HG02852 (cell line): ENCODE measurements at regions not wholly inside any gene's neighbourhood (a gene's known extent, or its start where the extent isn't known, plus 50 kb on each side); places are given as distances from the start of the nearest gene placed in this dataset.

Experiments used
- ATAC-seq: cut with Tn5 transposase; IDR thresholded peaks from one replicate; pipeline ENCODE4 v1.9.1; 2021; ENCODE audit warnings: mild to moderate bottlenecking, moderate library complexity; ENCODE audit not compliant: unreplicated experiment

DNA sequence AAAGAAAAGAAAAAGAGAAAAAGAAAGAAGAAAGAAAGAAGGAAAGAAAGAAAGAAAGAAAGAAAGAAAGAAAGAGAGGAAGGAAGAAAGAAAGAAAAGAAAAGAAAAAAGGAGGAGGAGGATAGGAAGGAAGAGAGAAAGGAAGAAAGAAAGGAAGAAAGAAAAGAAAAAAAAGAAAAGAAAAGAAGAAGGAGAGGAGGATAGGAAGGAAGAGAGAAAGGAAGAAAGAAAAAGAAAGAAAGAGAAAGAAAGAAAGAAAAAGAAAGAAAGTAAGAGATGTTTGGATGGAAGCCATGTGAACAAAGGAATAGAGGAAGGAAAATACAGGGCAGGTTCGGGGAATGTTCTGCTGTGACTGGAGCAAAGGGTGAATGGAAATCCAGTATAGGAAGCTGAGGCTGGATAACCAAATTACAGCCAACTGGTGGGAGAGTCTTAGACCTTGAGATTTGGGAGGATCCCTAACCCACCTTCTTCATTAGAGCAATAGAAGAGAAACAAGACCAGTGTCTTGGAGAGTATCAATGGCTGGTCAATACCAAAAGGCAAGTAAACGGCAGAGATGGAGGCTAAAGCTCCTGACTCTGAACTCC lies 94.9 kb downstream of the RASSF10 start:
- no peak for ATAC-seq

DNA sequence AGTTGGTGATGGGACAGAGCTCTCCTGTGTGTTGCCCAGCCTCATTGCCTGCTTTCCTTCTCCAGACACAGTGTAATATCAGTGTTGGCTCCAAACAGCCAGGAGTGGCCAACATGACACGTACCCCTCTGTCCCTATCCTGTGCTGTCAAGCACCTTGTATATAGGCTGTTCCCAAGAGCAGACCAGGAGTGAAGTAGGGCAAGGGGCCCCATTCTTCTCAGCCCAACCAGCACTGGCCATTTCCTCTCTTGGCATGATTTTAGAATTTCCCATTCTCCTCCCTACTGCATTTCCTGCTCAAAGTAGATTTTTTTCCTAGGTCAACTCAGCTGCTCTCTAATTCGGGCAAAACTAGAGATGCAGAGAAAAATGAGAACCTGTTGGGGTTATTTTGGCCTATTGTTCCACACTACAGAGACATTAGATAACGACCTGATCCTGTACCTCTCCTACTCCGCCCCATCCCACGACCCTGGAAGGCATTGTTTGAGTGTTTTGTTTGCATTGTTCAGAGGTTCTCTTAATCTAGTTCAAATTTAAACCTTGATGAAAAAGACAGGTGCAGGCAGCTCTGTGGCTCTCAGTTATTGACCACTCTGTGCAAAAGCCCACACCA lies 95.6 kb downstream of the RASSF10 start:
- no peak for ATAC-seq

DNA sequence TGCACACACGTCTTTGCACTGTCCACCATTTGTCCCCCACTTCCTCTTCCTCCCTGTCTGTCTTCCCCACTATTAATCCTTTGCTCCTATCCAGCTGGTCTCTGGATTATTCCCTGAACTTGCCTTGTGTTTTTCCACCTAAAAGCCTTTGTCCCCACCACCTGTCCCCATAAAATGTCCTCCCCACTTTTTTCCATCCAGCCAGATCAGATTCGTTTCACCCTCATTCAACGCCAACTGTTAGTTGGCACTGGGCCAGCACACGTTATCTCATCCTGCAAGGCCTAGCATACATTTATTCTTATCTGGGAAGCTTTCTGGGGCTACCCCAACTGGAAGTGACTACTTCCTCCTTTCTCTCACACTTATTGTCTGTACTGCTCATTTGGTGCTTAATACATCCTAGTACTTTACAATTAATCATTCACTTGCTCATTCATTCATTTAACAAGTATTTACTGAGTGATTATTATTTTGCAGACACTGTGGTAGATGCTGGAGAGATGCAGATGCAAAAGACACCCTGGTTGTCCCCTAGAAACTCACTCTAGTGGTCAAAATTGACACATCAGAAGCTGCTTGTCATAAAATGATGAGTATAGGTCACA lies 96.2 kb downstream of the RASSF10 start:
- no peak for ATAC-seq

DNA sequence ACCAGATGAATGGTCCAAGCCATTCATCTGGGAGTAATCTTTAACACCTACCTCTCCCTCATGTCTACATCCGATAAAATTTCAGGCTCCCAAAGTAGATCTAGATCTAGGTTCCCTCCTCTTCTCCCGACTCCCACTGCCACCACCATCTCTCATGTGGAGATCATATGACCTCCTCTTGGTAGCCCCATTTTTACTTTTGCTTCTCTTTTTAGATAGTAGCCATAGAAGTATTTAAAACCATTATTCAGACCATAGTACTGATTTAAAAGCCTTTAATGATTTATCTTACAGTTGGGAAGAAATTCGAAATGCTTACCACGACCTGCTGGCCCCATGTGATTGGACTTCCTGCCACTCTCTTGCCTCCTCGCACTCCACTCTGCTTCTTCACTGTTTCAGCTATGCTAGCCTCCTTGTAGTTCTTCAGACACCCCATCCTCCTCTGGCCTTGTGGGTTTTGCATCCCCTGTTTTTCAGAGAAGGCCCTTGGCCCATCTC lies 98.5 kb downstream of the RASSF10 start:
- no peak for ATAC-seq

DNA sequence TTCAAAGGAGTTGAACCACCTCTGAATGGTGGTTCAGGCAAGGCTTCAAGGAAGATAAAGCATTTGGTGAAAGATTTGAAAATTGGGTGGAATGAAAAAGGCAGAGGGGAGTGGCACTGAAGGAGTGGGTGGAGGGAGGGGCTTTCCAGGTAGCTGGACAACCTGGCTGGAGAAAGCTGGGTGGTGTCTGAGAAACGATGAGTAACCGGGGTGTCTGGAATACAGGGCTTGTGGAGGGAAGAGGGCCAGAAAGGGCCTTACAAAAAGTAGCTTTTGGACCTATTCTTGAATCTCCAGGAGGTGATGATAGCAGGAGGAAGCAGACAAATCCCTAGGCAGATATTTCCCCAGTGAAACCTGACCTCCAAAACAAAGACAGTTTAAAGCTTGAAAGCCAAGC lies 99.3 kb downstream of the RASSF10 start:
- ATAC-seq = no peak

DNA sequence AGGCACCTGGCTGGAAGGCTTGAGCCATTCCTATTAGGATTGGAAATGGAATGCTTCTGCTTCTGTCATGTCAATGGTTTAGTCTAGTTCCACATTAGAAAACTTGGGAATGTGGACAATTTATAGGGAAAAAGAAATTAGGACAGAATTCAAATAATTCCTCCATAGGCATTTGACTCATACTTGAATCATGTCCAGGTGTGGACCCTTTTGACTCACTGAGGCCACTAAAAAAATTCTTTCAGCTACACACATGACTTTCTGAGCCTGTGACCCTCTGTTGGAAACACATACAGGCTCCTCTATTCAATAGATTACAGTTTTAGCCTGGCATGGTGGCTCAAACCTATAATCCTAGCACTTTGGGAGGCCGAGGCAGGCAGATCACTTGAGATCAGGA lies 100.5 kb downstream of the RASSF10 start:
- ATAC-seq = no peak

DNA sequence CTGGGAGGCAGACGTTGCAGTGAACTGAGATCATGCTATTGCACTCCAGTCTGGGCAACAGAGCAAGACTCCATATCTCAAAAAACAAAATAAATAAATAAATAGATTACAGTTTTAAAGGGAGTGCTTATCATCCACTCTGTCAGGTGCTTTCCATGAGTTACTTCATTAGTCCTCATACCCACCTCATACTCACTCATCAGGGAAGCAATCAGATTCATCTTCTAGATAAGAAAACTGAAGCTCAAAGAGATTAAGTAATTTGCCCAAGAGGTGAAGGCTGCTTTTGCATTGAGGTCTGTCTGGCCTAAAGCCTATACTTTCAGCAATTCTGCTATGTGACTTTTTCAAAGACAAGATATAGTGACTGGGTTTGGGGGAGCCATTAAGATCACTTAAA lies 101.0 kb downstream of the RASSF10 start:
- ATAC-seq = no peak

DNA sequence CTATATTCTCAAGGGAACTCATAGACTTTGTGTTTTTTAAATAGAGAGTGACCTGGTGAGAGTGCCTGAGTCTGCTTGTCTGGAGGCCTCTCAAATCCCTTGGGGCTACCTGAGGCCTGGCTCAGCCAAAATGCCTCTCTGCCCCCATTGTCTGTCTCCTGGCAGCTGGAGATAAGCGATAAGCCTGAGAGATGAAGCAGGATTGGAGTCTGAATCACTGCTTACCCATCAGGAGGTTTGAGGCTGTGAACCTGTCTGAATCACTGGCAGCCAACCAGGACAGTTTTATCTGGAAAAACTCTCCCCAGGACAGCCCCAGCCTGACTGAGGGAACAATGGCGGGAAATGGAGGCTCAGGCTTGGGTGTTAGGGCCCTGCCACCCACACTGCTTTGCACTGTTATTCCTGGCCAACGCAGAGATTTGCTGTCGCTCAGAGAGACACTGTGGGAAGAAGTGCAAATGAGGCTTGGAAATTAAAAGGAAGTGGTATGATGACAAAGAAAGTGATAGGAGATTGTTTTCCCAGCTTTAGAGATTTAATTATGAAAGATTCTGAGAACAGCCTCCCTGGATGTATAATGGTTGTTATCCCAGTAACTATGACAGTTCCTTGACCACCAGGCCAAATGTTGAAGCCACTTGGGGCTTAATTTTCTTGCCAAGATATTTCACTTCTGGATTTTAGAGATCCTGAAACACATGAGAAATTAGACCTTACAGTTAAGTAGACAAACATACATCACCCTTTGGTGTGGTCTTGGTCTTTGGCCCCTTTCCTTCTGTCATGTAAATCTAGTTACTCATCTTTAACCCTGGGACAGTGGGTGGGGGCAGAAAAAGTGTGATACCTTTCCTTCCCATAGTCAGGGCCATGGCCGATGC lies 102.1 kb downstream of the RASSF10 start:
- no peak for ATAC-seq

DNA sequence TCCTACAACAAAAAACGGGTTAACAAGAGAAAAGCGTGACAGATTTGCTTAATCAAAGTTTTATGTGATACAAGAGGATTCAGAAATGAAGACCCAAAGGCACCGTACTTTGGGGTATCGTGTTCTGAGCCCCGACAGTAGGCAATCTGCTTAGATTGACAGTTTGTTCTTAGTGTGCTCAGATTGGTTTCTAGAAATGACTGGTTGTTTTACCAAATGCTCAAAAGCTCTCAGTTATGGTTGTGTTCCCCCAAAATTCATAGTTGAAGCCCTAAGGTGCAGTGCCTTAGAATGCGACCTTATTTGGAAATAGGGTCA lies 102.7 kb downstream of the RASSF10 start:
- no peak for ATAC-seq

DNA sequence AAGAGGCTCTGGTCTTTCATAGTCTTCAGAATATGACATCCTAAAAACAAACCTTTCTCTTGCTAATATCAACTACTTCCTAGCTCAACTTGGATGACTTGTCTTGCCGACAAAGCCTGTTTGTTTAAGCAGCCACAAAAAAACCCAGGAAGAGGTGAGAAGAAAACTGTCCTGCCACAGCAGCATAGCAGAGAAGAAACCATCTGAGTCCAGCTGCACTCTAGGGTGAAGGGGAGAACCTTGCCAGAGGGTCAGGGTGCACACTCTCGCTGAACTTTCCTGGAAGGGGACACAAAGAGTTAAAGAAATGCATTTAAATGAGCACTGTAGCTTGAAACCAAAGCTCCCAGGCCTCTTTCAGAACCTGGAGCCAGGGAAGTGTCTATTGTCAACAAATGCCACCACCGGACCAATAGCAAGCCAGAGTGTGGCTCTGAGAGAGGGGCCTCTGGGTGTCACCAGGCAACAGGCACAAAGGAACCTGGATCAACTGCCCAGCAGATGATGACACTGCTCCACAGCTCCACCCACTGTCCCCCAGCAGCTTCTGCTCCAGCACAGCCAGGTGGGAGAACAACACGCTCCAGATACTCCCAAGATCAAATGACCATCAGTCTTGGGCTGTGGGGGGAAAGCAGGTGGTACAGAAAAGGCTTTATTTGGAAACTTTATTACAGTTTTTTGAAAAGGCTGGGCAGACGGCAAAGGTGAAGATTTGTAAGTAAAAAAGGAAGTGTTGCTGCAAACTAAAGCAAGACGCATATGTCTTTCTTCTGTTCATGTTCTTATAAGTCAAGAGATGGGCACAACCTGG lies 105.7 kb downstream of the RASSF10 start:
- no peak for ATAC-seq

DNA sequence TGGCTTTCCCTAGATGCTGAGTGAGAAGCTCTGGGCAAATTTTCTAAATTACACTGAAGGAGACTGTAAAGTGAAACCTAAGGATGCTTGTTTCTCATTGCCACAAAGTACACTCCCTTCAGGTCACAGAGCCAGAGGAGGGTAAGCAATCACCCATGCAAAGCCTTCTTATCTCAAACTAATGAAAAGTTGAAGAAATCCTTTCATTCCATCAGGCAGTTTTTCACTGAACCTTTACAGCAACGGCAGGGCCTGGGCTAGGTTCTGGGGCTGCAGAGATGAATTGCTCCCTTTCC lies 106.2 kb downstream of the RASSF10 start:
- no peak for ATAC-seq

DNA sequence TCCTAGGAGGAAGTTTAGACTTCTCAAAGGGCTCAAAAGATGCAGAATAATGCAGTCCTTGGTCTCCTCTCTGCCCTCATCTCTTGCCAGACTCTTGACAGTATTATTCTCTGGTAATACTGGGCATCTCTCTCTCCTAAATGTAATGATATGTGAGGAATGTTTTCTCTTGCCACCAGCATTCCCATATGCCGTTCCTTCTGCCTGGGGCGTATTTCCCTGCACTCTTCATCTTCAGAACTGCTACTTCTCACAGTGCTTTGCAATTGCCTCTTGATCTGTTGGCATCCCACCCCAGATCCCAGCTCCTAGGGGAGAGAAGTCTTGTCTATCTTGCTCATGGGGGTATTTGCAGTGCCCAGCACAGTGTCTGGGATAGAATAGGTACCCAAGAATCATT lies 107.4 kb downstream of the RASSF10 start:
- ATAC-seq = no peak

DNA sequence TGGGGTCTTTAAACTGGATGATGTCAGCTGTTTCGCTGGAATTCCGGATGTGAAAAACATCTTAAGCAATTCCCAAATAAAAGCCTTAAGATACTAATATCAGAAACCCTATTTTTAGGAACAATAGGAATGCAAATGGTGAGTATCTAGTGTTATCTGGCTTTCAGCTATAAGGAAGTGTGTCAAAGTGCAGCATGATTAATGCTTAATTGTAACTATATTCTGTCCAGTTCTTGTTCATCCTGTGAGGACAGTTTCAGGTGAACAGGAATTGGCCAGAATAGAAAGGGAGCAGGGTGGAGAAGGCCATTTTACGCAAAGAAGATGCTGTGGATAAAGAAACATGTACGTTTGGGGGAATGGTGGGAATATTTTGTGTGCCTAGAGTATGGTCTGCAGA lies 108.2 kb downstream of the RASSF10 start:
- ATAC-seq = no peak

DNA sequence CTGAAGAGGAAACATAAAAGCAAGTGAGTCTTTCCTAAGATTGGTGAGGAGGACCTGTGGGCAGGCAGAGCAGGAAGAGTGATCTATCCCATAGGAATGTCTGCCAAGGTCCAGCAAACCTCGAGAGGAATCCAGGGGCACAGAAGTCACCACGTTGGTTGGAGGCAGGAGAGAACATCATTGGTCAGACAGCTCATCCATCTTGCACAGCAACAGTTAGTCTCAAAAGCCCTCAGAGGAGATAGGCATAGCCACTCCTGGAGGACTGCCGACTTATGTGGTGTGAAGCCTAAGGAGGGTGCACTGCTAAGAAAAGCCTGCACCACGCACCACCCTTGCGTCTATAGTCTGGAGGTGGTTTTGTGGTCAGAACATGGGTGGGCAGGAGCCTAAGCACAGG lies 109.1 kb downstream of the RASSF10 start:
- no peak for ATAC-seq

DNA sequence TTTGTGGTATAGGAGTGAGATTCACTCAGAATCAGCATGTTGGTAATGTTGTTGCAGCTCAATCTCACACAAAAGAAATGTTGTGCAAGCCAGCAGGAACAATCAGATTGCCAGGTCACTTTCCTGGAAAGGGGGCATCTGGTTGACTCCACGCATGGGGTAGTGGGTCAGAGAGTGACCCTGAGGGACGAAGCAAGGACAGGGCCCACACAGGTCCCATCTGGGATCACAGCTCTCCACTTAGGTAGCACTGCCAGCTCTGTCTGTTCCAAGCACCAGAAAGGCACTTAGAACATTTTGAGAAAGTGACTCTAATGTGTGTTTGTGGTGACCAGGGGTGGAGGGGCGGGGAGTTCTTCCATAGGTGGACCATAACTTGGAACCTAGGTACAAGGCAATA lies 109.5 kb downstream of the RASSF10 start:
- no peak for ATAC-seq

DNA sequence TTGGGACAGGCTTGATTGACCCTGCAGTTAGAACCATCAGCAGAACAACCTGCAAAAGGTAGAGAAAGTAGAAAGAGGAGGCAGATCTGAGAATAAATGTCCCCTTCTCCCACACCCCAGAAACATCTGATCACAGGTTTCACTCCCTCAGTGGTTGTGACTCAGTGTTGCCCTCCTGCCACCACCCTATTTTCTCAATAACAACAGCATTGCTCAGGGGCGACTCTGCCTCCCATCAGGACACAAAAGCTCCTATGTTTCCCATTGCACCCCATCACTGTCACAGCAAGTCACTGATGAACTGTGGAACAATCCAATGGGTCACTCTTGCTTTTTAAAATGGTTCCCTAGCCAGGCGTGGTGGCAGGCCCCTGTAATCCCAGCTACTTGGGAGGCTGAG lies 110.2 kb downstream of the RASSF10 start:
- ATAC-seq = no peak

DNA sequence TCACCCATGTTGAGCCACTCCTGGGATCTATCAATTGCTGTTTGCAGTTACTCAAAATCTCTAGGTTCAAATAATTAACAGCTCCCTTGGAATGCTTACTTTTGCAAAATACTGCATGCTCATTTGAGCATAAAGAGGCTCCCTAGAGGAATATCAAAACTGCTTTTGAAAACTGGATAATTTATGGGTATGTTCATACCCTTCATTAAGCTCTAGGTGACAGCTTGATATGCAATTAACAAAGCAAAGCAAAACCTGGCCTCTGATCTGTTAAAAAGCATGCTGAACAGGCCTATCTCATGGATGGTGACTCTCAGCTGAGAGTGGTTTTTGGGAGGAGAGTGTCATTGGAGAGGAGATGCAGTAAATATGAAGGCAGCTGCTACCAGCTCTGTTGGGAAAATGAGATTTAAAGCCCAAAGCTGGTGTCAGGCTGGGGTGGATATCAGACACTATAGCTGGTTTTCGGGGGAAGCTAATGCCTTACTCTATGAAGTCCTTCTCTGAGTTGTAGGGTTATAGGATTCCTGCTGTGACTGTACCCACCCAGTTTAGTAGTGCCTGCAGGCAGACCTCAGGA lies 110.9 kb downstream of the RASSF10 start:
- no peak for ATAC-seq

DNA sequence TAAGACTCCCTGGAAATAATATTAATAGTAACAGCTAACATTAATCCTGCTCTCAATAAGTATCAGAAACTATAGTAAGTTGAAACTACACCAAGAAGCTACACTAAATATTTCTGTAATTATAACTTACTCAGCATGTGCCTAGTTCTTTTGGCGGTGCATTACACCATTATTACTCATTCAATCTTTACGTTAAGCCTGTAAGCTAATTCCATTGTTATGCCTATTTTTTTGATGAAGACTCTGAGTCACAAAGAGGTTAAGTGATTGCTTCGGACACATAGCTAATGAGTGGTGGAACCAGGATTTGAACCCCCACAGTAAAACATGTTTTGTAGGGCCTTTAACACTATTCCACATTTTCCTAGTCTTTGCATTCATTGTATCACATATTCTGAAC lies 111.6 kb downstream of the RASSF10 start:
- ATAC-seq = no peak

DNA sequence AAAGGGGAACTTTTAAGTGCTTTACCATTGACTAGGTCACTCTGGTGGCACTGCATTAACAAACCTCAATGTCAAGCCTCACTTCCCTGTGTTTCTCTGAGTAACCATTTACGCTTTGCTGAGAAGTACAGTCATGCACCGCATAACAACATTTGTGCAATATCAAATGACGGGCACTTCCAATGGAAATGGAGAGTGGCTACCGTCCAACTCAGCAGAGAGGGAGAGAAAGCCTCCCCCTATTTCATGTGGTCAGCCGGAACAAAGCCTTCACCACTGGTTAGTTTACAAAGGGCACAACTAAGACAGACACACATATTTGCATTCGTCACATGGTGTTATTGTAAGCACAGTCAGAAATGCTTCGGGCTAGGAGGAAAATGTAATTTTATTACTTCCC lies 117.3 kb downstream of the RASSF10 start:
- no peak for ATAC-seq

DNA sequence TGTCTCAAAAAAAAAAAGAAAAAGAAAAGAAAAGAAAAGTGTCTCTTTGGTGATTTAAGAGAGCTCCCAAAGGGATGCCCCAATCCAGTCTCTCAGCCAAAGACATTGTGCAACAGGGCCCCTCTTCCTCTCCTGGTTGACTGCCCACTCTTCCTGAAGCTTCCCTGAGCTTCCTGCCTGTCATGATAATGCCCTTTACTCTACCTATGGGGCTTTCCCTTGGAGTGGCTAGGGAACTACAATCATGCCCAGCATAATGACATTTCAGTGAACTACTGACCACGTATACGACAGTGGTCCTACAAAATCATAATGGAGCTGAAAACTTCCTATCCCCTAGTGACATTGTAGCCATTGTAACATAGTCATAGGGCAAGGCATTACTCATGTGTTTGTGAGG lies 118.0 kb downstream of the RASSF10 start:
- ATAC-seq = no peak

DNA sequence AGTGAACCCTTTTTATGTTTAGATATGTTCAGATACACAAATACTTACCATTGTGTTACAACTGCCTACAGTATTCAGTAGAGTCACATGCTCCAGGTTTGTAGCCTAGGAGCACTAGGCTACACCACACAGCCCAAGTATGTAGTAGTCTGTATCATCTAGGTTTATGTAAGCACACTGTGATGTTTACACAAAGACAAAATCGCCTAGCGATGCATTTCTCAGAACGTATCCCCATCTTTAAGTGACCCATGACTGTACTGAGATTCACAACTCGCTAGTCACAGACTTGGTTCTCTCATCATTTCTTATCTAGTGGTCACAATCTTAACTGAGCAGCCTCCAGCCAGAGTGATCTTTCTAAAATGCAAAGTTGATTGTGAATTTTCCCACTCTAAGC lies 119.2 kb downstream of the RASSF10 start:
- no peak for ATAC-seq
